NCI-H2029 (cell line): ENCODE measurements at regions not wholly inside any gene's neighbourhood (a gene's known extent, or its start where the extent isn't known, plus 50 kb on each side); places are given as distances from the start of the nearest gene placed in this dataset.

Source experiments
- DNase-seq: peaks from one replicate; lab custom pipeline; 2025; lab: John Stamatoyannopoulos, UW

DNA sequence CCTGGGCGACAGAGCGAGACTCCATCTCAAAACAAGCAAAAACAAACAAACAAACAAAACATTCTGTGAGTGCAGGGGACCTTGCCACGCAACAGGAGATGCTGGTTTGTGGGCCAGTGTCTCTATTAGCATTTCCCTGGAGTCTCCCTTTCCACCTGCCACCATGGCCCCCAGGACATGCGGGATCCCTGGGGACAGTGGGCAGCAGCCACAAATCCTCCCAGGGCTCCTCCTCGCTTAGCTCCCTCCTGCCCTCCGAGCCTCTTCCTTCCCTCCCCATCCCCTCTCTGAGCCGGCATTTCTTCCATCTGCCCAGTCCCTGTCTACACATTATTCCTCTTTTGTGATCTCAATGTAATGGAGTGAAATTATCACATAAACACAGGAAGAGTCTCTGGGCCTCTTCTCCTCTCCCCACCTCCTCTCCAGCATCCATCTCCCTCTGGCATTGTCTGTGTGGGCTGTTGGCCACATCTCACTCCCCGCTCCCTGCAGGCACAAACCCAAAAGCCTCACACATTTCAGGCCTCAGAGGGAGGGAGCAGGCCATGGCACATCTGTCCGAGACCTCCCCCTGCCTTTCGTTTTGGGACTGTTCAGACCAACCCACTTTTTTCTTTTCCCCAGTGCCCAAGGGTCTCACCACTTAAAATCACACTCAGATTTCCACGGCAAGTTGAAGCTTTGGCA is 144.3 kb downstream of the MIS18A start:
- no peak for DNase-seq

DNA sequence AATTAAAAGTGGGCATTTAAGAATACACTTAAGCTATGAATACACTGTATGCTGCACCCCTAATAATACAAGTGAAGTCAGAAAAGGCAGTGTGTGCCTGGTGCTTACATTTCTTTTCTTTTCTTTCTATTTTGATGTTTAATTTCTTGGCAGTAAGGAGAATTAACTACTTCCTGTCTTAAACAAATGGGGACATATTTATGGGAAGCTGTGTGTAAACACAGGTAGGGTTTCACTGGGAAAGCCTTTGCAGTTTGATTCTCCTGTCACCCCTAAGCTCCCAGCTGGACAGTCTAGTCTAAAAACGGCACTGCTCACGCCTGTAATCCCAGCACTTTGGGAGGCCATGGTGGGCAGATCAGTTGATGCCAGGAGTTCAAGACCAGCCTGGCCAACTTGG is 146.0 kb downstream of the MIS18A start:
- no peak for DNase-seq

DNA sequence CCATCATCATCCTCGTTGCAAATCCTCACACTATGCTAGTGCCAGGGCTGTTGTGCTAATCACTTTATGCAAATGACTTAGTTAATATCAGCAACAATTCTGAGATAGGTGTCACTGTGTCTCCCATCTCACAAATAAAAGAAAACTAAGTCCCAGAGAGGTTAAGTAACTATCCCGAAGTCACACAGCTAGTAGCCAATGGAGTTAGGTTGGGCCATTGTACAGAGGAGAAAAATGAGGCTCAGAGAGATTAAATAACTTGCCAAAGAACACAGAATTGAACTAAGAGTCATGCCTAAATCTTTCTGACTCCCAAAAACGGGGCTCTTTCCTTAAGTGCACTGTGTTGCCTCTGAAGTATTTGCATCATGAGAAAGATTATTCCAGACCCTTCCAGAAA is 146.4 kb downstream of the MIS18A start:
- no peak for DNase-seq

DNA sequence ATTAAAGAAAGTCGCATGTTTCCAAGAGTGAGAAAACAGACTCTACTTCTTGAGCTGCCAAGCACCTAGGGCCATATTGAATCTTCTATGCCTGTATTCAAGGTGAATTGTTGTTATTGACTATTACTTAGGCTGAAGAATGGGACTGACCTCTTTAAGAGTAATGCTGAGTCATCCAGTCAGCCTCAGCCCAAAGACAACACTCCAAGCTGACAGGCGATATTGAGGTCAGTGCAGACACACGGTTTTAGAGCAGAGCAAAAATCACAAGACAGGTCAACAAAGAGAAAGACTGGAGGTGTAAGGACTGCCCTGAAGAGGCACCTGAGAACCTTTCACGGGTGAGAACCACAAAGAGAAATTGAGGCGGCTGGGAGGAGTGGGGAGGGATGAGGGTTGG is 146.9 kb downstream of the MIS18A start:
- peak; percentile 12 for DNase-seq

GRCh38 chr21:32131164-32131563 is 147.7 kb downstream of the MIS18A start:
- DNase-seq = no peak

- DNase-seq = no peak
These were observed 148.6 kb downstream of the MIS18A start for GRCh38 chr21:32130031-32130891.

DNA sequence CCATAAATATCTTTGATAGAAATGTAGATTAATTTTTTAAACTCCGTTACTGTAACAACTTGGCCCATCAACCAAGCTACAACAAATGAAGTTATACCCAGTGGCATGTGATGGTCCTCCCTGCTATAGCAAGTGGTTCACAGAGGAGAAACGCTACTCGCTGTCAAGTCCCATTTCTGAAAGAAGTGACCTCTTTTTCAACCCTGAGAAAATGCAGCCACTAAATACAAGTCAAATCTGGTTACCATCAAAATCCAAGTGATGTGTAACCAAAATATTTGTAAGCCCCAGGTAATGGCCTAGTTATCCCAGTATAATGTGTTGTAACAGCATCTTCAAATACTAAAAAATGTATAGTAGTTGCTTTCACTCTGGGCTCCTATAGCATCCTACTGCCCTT is 151.8 kb downstream of the MIS18A start:
- DNase-seq = no peak

DNA sequence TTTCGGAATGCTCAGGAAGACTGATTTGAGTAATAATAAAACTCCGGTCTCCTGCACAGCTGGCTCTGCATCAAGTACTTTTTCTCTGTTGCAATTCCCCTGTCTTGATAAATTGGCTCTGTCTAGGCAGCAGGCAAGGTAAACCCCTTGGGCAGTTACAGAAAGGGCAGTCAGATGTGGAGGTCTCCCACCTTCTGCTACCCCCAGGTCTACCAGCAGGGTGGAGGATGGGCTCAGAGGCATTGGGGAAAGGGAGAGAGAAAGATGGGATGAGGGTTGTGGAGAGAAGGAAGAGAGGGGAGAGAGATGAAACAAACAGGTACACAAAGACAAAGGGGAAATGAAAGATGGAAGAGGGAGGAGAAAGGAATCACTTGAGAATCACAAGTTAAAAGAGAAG is 156.8 kb downstream of the MIS18A start:
- no peak for DNase-seq

GRCh38 chr21:32120230-32120629 is 158.6 kb downstream of the MIS18A start:
- no peak for DNase-seq

DNA sequence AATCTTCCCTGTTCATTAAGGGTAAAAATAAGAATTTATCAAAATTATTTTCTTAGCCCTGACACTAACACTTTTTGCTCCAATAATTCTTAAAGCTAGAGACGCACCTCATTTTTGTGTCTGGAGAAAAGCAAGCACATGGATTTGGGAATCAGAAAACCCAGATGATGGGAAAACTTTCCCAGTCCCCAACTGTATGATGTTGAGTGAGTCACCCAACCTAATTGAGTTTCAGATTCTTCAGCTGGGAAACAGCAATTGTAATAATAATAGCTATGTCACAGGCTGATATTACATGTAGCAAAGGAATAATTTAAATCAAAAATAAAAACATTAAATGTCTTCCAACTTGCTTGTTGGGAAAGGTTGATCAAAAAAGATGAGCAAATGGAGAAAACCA is 159.0 kb downstream of the MIS18A start:
- DNase-seq = no peak

- no peak for DNase-seq
These were observed 159.5 kb downstream of the MIS18A start for GRCh38 chr21:32119389-32119788.

DNA sequence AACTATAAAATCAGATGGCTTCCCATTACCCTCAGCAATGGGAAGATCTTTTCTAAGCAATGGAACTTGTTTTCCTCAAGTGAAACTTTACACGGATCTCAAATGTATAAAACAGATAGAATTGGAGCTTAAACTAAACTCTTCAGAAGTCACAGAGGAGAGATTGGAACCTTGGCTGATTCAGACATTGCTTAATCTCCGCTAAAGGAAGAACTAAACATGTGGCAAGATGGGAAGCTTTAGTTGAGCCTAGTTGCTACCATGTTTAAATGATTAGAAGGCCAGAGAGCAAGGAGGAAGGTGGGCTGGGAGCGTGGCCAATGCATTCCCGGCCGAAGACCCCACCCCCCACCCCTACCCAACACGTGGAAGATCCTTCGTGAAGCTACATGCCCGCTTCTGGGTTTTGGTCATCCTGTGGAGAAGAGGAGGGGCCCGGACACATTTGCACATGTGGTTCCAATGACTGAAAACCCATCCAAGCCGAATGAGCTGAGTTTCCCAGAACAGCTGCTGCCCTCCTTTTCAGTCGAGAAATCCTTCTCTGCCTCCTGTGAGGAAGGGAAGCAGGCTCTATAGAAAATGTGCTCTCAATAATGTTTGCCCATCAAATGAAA is 164.3 kb downstream of the MIS18A start:
- no peak for DNase-seq

DNA sequence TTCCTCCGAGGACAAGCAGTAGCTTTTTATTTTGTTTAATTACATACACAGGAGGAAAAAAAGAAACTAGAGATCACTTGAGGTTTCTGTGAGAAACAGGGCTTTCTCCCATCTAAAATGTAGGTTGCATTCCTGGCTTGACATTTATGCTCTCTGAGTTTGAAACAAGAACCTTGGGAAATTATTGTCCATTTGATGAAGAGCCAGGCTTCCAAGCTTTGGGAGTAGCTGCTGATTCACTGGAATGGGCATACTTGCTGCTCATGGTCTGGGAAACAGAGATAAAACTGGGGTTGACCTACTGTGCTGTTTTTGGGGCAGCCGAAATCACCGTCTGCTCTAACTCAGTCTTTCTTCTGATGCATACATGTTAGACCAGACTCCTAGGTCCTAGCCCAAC is 165.4 kb downstream of the MIS18A start:
- DNase-seq = no peak

- no peak for DNase-seq
These were observed 166.7 kb downstream of the MIS18A start for GRCh38 chr21:32112195-32112594.

DNA sequence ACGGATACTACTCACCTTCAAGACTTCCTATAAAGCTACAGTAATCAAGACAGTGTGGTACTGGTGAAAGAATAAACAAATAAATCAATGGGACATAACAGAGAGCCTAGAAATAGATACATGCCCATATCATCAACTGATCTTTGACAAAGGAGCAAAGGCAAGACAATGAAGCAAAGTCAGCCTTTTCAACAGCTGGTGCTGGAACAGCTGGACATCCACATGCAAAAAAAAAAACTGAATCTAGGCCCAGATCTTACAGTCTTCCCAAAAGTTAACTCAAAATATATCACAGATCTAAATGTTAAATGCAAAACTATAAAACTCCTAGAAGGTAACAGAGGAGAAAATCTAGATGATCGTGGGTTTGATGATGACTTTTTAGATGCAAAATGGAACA is 170.3 kb downstream of the MIS18A start:
- no peak for DNase-seq

DNA sequence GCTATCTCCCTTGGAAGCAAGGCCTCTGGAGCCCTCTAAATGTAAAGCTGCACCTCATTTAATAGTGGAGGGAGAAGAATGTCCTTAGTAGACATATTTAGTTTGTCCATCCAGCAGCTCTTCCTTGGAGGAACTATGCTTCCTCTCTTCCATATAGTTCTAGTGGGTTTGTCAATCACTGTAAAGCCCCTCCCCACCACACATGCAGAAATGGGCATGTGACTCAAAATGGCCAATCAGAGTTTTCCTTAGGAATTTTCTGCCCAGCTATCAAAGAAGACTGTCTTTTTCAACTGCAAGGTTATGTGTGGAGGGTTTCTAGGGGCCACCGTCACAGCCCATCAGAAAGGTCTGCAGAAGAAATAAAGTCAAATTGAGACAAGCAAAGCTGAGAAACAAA is 175.5 kb downstream of the MIS18A start:
- DNase-seq = no peak

DNA sequence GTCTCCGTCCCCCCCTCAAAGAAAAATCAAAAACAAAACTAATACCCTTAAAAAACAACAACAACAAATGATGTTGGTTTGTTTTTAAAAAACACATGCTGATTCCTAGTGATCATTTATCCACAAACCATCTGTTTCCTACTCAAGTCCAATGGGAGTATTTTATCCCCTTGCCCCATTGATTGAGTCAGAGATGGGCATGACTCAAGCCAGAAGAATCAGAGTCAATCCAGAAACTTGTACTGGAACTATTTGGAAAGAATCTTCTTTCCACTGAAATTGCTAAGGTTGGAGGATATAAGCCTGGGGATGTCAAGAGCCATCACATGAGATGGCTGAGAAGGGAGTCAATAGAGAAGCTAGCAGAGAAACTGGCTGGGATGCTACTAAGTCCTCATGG is 176.4 kb downstream of the MIS18A start:
- DNase-seq = no peak

DNA sequence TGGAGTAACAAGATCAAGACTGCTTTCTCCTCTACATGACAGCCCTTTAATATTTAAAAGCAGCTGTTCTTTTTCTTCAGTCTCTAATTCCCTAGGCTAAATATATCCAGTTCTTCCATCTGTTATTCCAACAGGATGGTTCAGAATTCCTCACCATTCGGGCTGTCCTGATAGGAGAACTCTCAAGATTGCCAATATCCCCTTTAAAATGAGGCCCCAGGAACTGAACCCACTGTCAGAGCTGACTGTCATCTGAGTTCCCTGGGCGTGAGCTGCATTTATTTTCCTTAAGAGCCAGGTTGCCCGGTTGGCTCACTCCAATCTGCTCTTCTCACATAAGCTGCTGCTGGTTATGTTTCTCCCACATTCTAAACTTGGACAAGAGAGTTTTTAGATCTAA is 177.6 kb downstream of the MIS18A start:
- DNase-seq = no peak

GRCh38 chr21:32100423-32100822 is 178.4 kb downstream of the MIS18A start:
- no peak for DNase-seq

DNA sequence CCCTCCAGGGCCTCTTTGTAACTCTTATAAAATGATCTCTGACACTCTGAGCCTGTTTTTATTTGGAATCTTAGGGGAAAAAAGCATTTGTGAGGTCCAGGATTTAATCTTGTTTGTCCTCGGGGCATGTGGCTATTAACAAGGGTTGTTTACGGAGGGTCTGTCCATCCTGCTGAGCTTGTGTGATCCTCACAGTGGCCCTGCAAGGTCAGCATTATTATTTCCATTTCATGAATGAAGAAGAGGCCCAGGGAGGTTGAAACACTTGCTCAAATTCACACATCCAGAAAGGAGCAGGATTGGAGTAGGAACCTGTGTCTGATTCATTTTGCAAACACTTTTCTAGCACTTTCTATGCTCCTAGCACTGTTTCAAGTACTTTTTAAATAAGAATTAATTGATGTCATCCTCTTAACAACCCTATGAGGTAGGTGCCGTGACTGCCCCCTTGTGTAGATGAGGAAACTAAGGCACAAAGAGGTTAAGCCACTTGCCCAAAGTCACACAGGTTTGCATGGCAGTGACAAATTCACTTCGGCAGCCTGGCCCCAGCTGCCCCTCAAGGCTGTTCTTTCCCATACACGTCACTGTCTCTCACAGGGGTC is 178.9 kb downstream of the MIS18A start:
- no peak for DNase-seq

GRCh38 chr21:32096411-32096810 is 182.4 kb downstream of the MIS18A start:
- no peak for DNase-seq

DNA sequence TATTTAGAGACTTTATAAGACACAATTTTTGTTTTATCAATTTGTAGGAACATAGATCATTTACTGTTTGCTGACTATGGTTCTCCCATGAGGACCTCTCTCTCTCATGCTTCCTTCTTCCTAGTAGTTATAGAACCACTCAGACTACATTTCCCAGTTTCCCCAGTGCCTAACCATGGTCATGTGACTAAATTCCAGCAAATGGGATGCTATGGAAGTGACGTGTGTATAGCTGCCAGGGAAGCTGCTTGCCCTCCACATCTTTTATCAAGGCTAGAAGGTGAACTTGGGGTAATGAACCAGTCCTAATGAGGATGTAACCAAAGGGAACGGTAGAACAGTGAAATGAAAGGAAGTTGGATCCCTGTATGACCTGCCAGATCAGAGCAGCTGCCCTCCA is 184.0 kb downstream of the MIS18A start:
- no peak for DNase-seq
